Right atrium auricular region (tissue), 2 donors: ENCODE measurements at regions not wholly inside any gene's neighbourhood (a gene's known extent, or its start where the extent isn't known, plus 50 kb on each side); places are given as distances from the start of the nearest gene placed in this dataset.

Source experiments
- DNase-seq: peaks from one replicate; pipeline ENCODE4 v3.0.0-alpha.2; 2019; ENCODE audit warnings: low spot score
- H3K27ac ChIP-seq, 2 donors: fragments of 200-600 bp; sonication (generic); 1 replicate in 1 of 2; 2 replicates in 1 of 2; pipeline ENCODE4 v1.5.1; 2016 to 2019
- H3K27me3 ChIP-seq, 2 donors: fragments of 200-600 bp; sonication (generic); one replicate each; pipeline versions ENCODE4 v1.5.1 to v1.6.0; 2017 to 2019
- H3K36me3 ChIP-seq: fragments of 200-600 bp; sonication (generic); one replicate; pipeline ENCODE4 v1.5.1; 2016
- H3K4me1 ChIP-seq, 2 donors: fragments of 200-600 bp; sonication (generic); one replicate each; pipeline versions ENCODE4 v1.5.1 to v1.6.0; 2017 to 2019
- H3K4me3 ChIP-seq, 2 donors: fragments of 200-600 bp; sonication (generic); 1 replicate in 1 of 2; 2 replicates in 1 of 2; pipeline ENCODE4 v1.5.1; 2017 to 2019; ENCODE audit warnings: mild to moderate bottlenecking in 1 of 2, moderate library complexity in 1 of 2
- H3K9me3 ChIP-seq, 2 donors: fragments of 200-600 bp; sonication (generic); one replicate each; pipeline ENCODE4 v1.5.1; 2019
- CTCF ChIP-seq, 2 donors: fragments of 200-600 bp; sonication (generic); IDR thresholded peaks; one replicate each; pipeline ENCODE4 v1.5.1; 2019; ENCODE audit warnings: antibody characterized with exemption in 2 of 2

DNA sequence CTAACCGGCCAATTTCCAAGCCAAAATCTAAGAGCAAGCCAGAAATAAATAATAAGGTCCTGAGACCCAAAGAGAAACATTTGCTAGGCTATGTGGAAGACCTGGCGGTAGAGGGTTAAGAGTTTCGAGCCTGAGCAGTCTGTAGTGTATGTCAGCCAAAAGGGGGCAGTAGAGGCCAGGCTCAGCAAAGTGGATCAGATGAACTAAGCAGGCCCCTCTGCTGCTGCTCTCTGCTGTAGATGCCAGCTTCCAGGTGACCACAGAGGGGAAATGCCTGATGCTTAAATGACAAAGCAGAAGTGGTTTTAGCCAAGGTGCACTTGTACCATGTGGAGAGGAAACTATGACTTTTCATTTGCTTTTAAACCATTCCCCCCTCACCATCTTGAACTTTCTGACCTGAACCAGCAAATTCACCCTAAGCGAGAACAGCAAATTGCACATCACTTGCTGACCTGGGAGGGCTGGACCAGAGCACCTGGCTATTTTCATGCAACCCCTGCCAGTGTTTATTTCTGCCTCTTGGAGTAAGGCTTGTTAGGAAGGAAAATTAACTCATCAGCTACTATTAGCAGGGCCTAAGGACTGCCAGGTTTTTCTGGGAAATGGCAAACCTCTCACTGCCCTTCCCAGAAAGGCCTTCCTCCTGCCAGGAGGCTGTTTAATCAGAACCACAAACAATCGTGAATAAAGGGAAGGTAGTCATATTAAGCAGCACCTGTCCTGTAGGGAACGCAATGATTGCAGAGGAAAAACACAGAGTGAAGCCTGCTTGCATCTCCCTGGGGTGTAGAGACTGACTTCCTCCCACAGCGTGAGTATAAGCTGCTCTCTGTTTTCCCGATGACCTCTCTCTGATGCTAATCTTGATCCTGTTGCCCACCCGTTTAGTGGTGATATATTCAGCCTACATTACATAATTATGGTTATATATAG is 818.2 kb downstream of the TLR4 start:
- no peaks in the 10 kb centered on the region for H3K4me1 ChIP-seq
- DNase-seq: no peak
- no peak overlapping the region for H3K27ac ChIP-seq
- H3K36me3 ChIP-seq: no peaks in the 10 kb centered on the region
- H3K9me3 ChIP-seq: no peaks in the 10 kb centered on the region
- peak; percentile 24 to 68 for TF ChIP-seq CTCF (IDR thresholded peaks at IDR 0.05)
- H3K4me3 ChIP-seq: no peak overlapping the region
- no peaks in the 10 kb centered on the region for H3K27me3 ChIP-seq

- TF ChIP-seq CTCF (IDR thresholded peaks at IDR 0.05): no peak
- Histone ChIP-seq H3K4me3 (no peak overlapping the region), H3K27me3 (no peaks in the 10 kb centered on the region)
These were observed 823.1 kb downstream of the TLR4 start for GRCh38 chr9:118527261-118527660.

DNA sequence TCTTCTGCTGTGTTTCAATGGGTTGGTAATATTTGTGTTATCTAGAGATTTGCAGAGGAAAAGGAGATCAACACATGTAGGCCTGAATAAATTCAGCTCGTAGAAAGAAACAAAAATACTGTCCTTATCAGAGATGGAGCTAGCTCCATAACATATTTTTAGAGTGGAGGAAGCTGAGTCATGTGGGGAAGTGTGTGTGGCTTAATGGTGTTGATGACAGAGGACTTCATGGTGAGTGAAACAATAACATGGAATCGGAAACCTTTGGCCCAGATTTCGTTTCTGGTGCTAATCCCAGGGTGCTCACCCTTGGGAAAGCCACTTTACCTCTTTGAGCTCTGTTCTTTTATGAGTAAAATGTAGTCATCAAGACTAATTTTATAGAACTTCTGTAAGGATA is 825.0 kb downstream of the TLR4 start:
- Histone ChIP-seq H3K27ac (peak overlapping the region; percentile 35 to 84), H3K27me3 (no peaks in the 10 kb centered on the region), H3K4me1 (peaks cover 0 to 8% of the 10 kb centered on the region in 2 donors), H3K9me3 (no peaks in the 10 kb centered on the region), H3K4me3 (no peak overlapping the region), H3K36me3 (no peaks in the 10 kb centered on the region)
- DNase-seq: no peak
- TF ChIP-seq CTCF (IDR thresholded peaks at IDR 0.05): no peak

More at GRCh38 chr9:118527261-118527660, 823.1 kb downstream of the TLR4 start:
- no peak for DNase-seq
- H3K4me1 ChIP-seq: peaks cover 0 to 8% of the 10 kb centered on the region in 2 donors
- no peaks in the 10 kb centered on the region for H3K36me3 ChIP-seq
- no peaks in the 10 kb centered on the region for H3K9me3 ChIP-seq
- no peak overlapping the region for H3K27ac ChIP-seq

DNA sequence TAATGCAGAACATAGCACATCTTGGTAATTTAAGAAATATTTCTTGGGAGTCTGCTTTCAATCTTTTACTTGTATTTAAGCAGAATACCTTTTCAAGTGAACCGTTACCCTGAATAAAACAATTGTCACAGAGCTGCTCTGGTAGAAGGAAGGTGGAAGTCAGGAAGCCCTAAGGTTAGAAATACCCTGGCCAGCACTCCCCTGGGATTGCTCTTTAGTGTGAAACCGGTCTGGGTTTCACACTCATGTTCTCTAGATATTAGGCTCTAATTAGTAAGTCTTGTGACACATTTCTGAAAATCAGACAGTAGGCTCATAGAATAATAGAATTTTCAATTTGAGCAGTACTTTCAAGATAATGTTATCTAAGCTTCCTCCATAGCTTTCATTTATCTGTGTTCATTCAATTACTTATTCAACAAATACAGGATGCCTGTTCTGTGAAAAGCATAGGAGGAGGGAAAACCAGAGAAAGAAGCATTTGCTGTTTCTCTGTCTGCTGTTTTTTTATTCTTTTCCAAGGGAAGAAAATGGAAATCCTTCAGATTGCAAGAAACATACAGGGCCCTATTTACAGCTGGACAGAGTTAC is 825.5 kb downstream of the TLR4 start:
- TF ChIP-seq CTCF (IDR thresholded peaks at IDR 0.05): no peak
- no peaks in the 10 kb centered on the region for H3K9me3 ChIP-seq
- no peaks in the 10 kb centered on the region for H3K27me3 ChIP-seq
- H3K27ac ChIP-seq: peak overlapping the region; percentile 35 to 84
- no peak overlapping the region for H3K4me3 ChIP-seq
- H3K36me3 ChIP-seq: no peaks in the 10 kb centered on the region
- no peak for DNase-seq
- H3K4me1 ChIP-seq: peaks cover 0 to 8% of the 10 kb centered on the region in 2 donors

DNA sequence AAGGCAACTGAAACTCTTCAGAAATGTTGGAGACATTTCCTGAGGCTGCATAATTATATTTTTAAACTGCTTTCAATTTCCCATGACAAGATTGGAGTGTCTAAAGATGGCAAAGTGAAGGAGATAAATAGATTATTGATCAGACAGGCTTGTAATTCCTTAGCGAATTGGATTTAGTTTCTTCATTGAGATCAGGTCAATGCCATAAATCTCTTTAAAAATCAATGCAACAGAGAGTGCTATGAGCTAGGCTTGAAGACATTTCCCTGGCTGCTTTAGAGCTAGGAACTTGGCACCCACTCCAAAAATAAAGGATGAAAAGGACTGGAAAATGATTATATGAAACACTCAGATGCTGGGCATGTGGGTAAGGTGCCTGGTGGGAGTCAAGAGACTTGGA is 828.4 kb downstream of the TLR4 start:
- no peaks in the 10 kb centered on the region for H3K36me3 ChIP-seq
- H3K9me3 ChIP-seq: no peaks in the 10 kb centered on the region
- H3K27me3 ChIP-seq: no peaks in the 10 kb centered on the region
- DNase-seq: no peak
- peaks cover 0 to 8% of the 10 kb centered on the region in 2 donors for H3K4me1 ChIP-seq
- no peak overlapping the region for H3K4me3 ChIP-seq
- no peak overlapping the region for H3K27ac ChIP-seq
- no peak for TF ChIP-seq CTCF (IDR thresholded peaks at IDR 0.05)
